ENCODE measurements at regions not wholly inside any gene's neighbourhood (a gene's known extent, or its start where the extent isn't known, plus 50 kb on each side); places are given as distances from the start of the nearest gene placed in this dataset.

- no peaks in the 10 kb centered on the region for H3K4me1 Mint-ChIP-seq (ENCODE audit: low read depth, unreplicated experiment)
- no peak for DNase-seq (ENCODE audit: low read depth)
- no peaks in the 10 kb centered on the region for H3K36me3 ChIP-seq (ENCODE audit: insufficient read depth, low read length)
- no peak overlapping the region for H2AFZ ChIP-seq (ENCODE audit: low read depth, low read length)
- no peak overlapping the region for H3K4me3 Mint-ChIP-seq (ENCODE audit: unreplicated experiment)
- no peaks in the 10 kb centered on the region for H3K27me3 ChIP-seq (ENCODE audit: insufficient read depth, low read length)
- no peaks in the 10 kb centered on the region for H3K4me1 ChIP-seq (ENCODE audit: insufficient read depth, low read length)
- H3K4me2 ChIP-seq (ENCODE audit: low read length) = no peak overlapping the region
- no peak for FAIRE-seq
- TF ChIP-seq CTCF (IDR thresholded peaks at IDR 0.05; ENCODE audit: insufficient read depth, low read depth, low read length) (no peak), EZH2 (IDR thresholded peaks at IDR 0.05; ENCODE audit: insufficient read depth, low read length) (no peak)
- no peak overlapping the region for H3K27ac Mint-ChIP-seq (ENCODE audit: unreplicated experiment)
- H3K27me3 Mint-ChIP-seq (ENCODE audit: low read depth, unreplicated experiment) = peaks cover 8% of the 10 kb centered on the region
- no peaks in the 10 kb centered on the region for H3K9me3 Mint-ChIP-seq (ENCODE audit: unreplicated experiment)
- no peaks in the 10 kb centered on the region for H3K9me3 ChIP-seq (ENCODE audit: insufficient read depth, low read depth, low read length)
- no peaks in the 10 kb centered on the region for H3K36me3 Mint-ChIP-seq (ENCODE audit: low read depth, unreplicated experiment)
- no peak overlapping the region for H3K9ac ChIP-seq (ENCODE audit: low read length)
- H4K20me1 ChIP-seq (ENCODE audit: insufficient read depth, low read length) = no peaks in the 10 kb centered on the region
- H3K27ac ChIP-seq (ENCODE audit: low read depth, low read length) = no peak overlapping the region
- no peaks in the 10 kb centered on the region for H3K79me2 ChIP-seq (ENCODE audit: insufficient read depth, low read length)
- H3K4me3 ChIP-seq (ENCODE audit: insufficient read depth, low read depth, low read length) = no peak overlapping the region
These were observed 320.9 kb downstream of the WDR11 start for GRCh38 chr10:121171825-121172787.

GRCh38 chr10:121179006-121179405 lies 327.8 kb downstream of the WDR11 start:
- Mint-ChIP-seq H3K27ac (ENCODE audit: unreplicated experiment) (no peak overlapping the region), H3K9me3 (ENCODE audit: unreplicated experiment) (no peaks in the 10 kb centered on the region), H3K27me3 (ENCODE audit: low read depth, unreplicated experiment) (no peaks in the 10 kb centered on the region), H3K4me1 (ENCODE audit: low read depth, unreplicated experiment) (peaks cover 3% of the 10 kb centered on the region), H3K4me3 (ENCODE audit: unreplicated experiment) (no peak overlapping the region), H3K36me3 (ENCODE audit: low read depth, unreplicated experiment) (no peaks in the 10 kb centered on the region)
- FAIRE-seq = no peak
- Histone ChIP-seq H3K4me2 (ENCODE audit: low read length) (no peak overlapping the region), H4K20me1 (ENCODE audit: insufficient read depth, low read length) (no peaks in the 10 kb centered on the region), H3K9me3 (ENCODE audit: insufficient read depth, low read depth, low read length) (no peaks in the 10 kb centered on the region), H3K4me3 (ENCODE audit: insufficient read depth, low read depth, low read length) (no peak overlapping the region), H3K79me2 (ENCODE audit: insufficient read depth, low read length) (no peaks in the 10 kb centered on the region), H3K36me3 (ENCODE audit: insufficient read depth, low read length) (no peaks in the 10 kb centered on the region), H3K4me1 (ENCODE audit: insufficient read depth, low read length) (no peaks in the 10 kb centered on the region), H3K9ac (ENCODE audit: low read length) (no peak overlapping the region), H2AFZ (ENCODE audit: low read depth, low read length) (no peak overlapping the region), H3K27ac (ENCODE audit: low read depth, low read length) (no peak overlapping the region), H3K27me3 (ENCODE audit: insufficient read depth, low read length) (no peaks in the 10 kb centered on the region)
- DNase-seq (ENCODE audit: low read depth) = no peak
- TF ChIP-seq EZH2 (IDR thresholded peaks at IDR 0.05; ENCODE audit: insufficient read depth, low read length) = no peak
- TF ChIP-seq CTCF (IDR thresholded peaks at IDR 0.05; ENCODE audit: insufficient read depth, low read depth, low read length) = no peak

GRCh38 chr10:121182219-121182618 lies 331.1 kb downstream of the WDR11 start:
- Mint-ChIP-seq H3K4me3 (ENCODE audit: unreplicated experiment) (no peak overlapping the region), H3K27me3 (ENCODE audit: low read depth, unreplicated experiment) (no peaks in the 10 kb centered on the region), H3K27ac (ENCODE audit: unreplicated experiment) (no peak overlapping the region), H3K9me3 (ENCODE audit: unreplicated experiment) (no peaks in the 10 kb centered on the region), H3K36me3 (ENCODE audit: low read depth, unreplicated experiment) (no peaks in the 10 kb centered on the region), H3K4me1 (ENCODE audit: low read depth, unreplicated experiment) (peaks cover 4% of the 10 kb centered on the region)
- Histone ChIP-seq H3K27me3 (ENCODE audit: insufficient read depth, low read length) (no peaks in the 10 kb centered on the region), H3K36me3 (ENCODE audit: insufficient read depth, low read length) (no peaks in the 10 kb centered on the region), H3K4me1 (ENCODE audit: insufficient read depth, low read length) (no peaks in the 10 kb centered on the region), H3K9me3 (ENCODE audit: insufficient read depth, low read depth, low read length) (no peaks in the 10 kb centered on the region), H3K9ac (ENCODE audit: low read length) (no peak overlapping the region), H3K4me3 (ENCODE audit: insufficient read depth, low read depth, low read length) (no peak overlapping the region), H4K20me1 (ENCODE audit: insufficient read depth, low read length) (no peaks in the 10 kb centered on the region), H2AFZ (ENCODE audit: low read depth, low read length) (no peak overlapping the region), H3K79me2 (ENCODE audit: insufficient read depth, low read length) (no peaks in the 10 kb centered on the region), H3K4me2 (ENCODE audit: low read length) (no peak overlapping the region), H3K27ac (ENCODE audit: low read depth, low read length) (no peak overlapping the region)
- FAIRE-seq = no peak
- TF ChIP-seq CTCF (IDR thresholded peaks at IDR 0.05; ENCODE audit: insufficient read depth, low read depth, low read length) (no peak), EZH2 (IDR thresholded peaks at IDR 0.05; ENCODE audit: insufficient read depth, low read length) (no peak)
- no peak for DNase-seq (ENCODE audit: low read depth)

Data from astrocyte (in vitro differentiated cells and primary cell).